Heart right ventricle (tissue), 16 donors: ENCODE measurements at regions not wholly inside any gene's neighbourhood (a gene's known extent, or its start where the extent isn't known, plus 50 kb on each side); places are given as distances from the start of the nearest gene placed in this dataset.
A peak's percentile ranks its signal among the peaks of the same experiment; 100 is the strongest.

ENCODE experiments used
- ATAC-seq, 8 donors: fragments of 200-7000 bp; cut with Tn5 transposase; one replicate each; pipeline ENCODE4 v1.9.1; 2020; ENCODE audit warnings: mild to moderate bottlenecking in 8 of 8, moderate library complexity in 8 of 8, moderate number of reproducible peaks in 1 of 8
- DNase-seq, 2 donors: peaks; one replicate each; pipeline ENCODE4 v3.0.0-alpha.2; 2020
- H3K27ac ChIP-seq, 10 donors: fragments of 200-600 bp; sonication (generic) in 2 of 10; one replicate each; pipeline versions ENCODE4 v1.5.0 to v1.8.0; 2020 to 2022; ENCODE audit warnings: mild to moderate bottlenecking in 3 of 10
- H3K27me3 ChIP-seq, 7 donors: fragments of 200-600 bp; one replicate each; pipeline ENCODE4 v1.8.0; 2021 to 2022; ENCODE audit warnings: mild to moderate bottlenecking in 2 of 7
- H3K36me3 ChIP-seq, 9 donors: fragments of 200-600 bp; sonication (generic) in 1 of 9; one replicate each; pipeline versions ENCODE4 v1.5.0 to v1.8.0; 2020 to 2022; ENCODE audit warnings: mild to moderate bottlenecking in 2 of 9
- H3K4me1 ChIP-seq, 9 donors: fragments of 200-600 bp; sonication (generic) in 1 of 9; one replicate each; pipeline versions ENCODE4 v1.5.0 to v1.8.0; 2020 to 2022; ENCODE audit warnings: mild to moderate bottlenecking in 4 of 9
- H3K4me3 ChIP-seq, 10 donors: fragments of 200-600 bp; sonication (generic) in 2 of 10; one replicate each; pipeline versions ENCODE4 v1.5.0 to v1.8.0; 2020 to 2022; ENCODE audit warnings: mild to moderate bottlenecking in 7 of 10, moderate library complexity in 2 of 10
- H3K9me3 ChIP-seq, 11 donors: fragments of 200-600 bp in 10 of 11; sonication (generic) in 2 of 11; one replicate each; pipeline versions ENCODE4 v1.5.0 to v1.8.0; 2013 to 2022; ENCODE audit warnings: mild to moderate bottlenecking in 2 of 11, control low read depth in 1 of 11, moderate library complexity in 1 of 11
- CTCF ChIP-seq, 9 donors: fragments of 200-600 bp; sonication (generic) in 2 of 9; IDR thresholded peaks; one replicate each; pipeline versions ENCODE4 v1.5.0 to v1.8.0; 2021 to 2022; ENCODE audit warnings: antibody characterized with exemption in 9 of 9, mild to moderate bottlenecking in 5 of 9, moderate library complexity in 1 of 9
- WGBS, 2 donors: extraction: QIAGEN DNeasy Blood & Tissue Kit; methylation state at CpG; one replicate each; pipeline ENCODE4 v1.1.7; 2013; ENCODE audit warnings: inconsistent platforms in 1 of 2; 5-methylcytosine and 5-hydroxymethylcytosine counted together
- intact Hi-C, 10 donors: fragments of 100-400 bp; cut with DNase I; formaldehyde crosslinking; loops; one replicate each; pipeline versions ENCODE4 v1.11.1 to v1.14.2; 2022
- donor health status: Arrhythmogenic right ventricular cardiomyopathy.
- donor health status: ischemic (EF 13 %, LVEDD 7.1; RV severe dilation, severe dysfunction).
- donor health status: healthy with polysubstance abuse.
- donor health status: DM: no; HTN: yes; CAD: no.
- donor health status: DM: no; HTN: no; CAD: no.
- donor health status: ischemic (EF 25% LVEDD 6.9; RV normal size, moderate dysfunction).
- donor health status: ischemic (EF 25% LVEDD 5.7; RV mildly dilated, moderate dysfunction).
- donor health status: healthy.
- donor health status: DM: yes; HTN: yes; CAD: no.
- donor health status: Ischemic cardiomyopathy.
- donor health status: ischemic (EF 35%, LVEDD 5.7; RV mildly dilated, moderate dysfunction).
- donor health status: nonischemic (EF 11% LVEDD 7.7; RV severe dilation, severe dysfunction).
- donor health status: DM: yes; HTN: yes; CAD: no.
- donor health status: PGD.
- donor health status: ischemic (EF 29% LVEDD 5.4; RV normal size, mild dysfunction).
- donor health status: nonischemic (EF 23%, LVEDD 6.1; RV moderate dilation, normal function).

GRCh38 chr14:61129168-61129745 lies 148.2 kb downstream of the SLC38A6 start:
- ATAC-seq = no peak
- Histone ChIP-seq H3K4me3 (no peak overlapping the region), H3K36me3 (no peaks in the 10 kb centered on the region), H3K9me3 (no peaks in the 10 kb centered on the region), H3K4me1 (peaks cover 0 to 24% (median 11%) of the 10 kb centered on the region in 9 donors), H3K27ac (no peak overlapping the region), H3K27me3 (no peaks in the 10 kb centered on the region)
- DNase-seq = no peak
- intact Hi-C loops = no loop called here
- WGBS, 2 donors = 95 to 96% methylated on average over 4 of the region's 4 CpGs
- no peak for TF ChIP-seq CTCF (IDR thresholded peaks at IDR 0.05)

GRCh38 chr14:61128382-61129167 lies 147.5 kb downstream of the SLC38A6 start:
- DNase-seq (no peak), ATAC-seq (no peak)
- H3K36me3 ChIP-seq = no peaks in the 10 kb centered on the region
- H3K4me1 ChIP-seq = peaks cover 0 to 24% (median 11%) of the 10 kb centered on the region in 9 donors
- intact Hi-C loops = no loop called here
- WGBS, 2 donors = 80 to 84% methylated on average over 6 of the region's 6 CpGs
- H3K4me3 ChIP-seq = no peak overlapping the region
- H3K9me3 ChIP-seq = no peaks in the 10 kb centered on the region
- TF ChIP-seq CTCF (IDR thresholded peaks at IDR 0.05) = no peak
- H3K27ac ChIP-seq = no peak overlapping the region
- no peaks in the 10 kb centered on the region for H3K27me3 ChIP-seq

- intact Hi-C loops = no loop called here
- Histone ChIP-seq H3K27ac (no peak overlapping the region), H3K27me3 (no peaks in the 10 kb centered on the region), H3K9me3 (no peaks in the 10 kb centered on the region), H3K4me1 (peaks cover 0 to 24% (median 11%) of the 10 kb centered on the region in 9 donors), H3K4me3 (no peak overlapping the region), H3K36me3 (no peaks in the 10 kb centered on the region)
- no peak for TF ChIP-seq CTCF (IDR thresholded peaks at IDR 0.05)
- DNase-seq (no peak), ATAC-seq (no peak)
- WGBS, 2 donors = 92 to 93% methylated on average over 4 of the region's 4 CpGs
These were observed 145.8 kb downstream of the SLC38A6 start for GRCh38 chr14:61126603-61127498.

- DNase-seq = no peak
- Histone ChIP-seq H3K36me3 (no peaks in the 10 kb centered on the region), H3K27me3 (no peaks in the 10 kb centered on the region), H3K4me3 (no peak overlapping the region), H3K4me1 (peaks cover 0 to 24% (median 11%) of the 10 kb centered on the region in 9 donors), H3K9me3 (no peaks in the 10 kb centered on the region), H3K27ac (peak overlapping the region in 5 of 10 donors; percentile 35 to 69 (median 65))
- 10 to 12% methylated on average over 10 of the region's 10 CpGs for WGBS, 2 donors
- intact Hi-C loops = no loop called here
- TF ChIP-seq CTCF (IDR thresholded peaks at IDR 0.05) = no peak
- ATAC-seq = peak in 1 of 8 donors; percentile 40
These were observed 145.0 kb downstream of the SLC38A6 start for GRCh38 chr14:61125867-61126572.
